Endothelial cell of umbilical vein (primary cell): ENCODE measurements at regions not wholly inside any gene's neighbourhood (a gene's known extent, or its start where the extent isn't known, plus 50 kb on each side); places are given as distances from the start of the nearest gene placed in this dataset.

Experiments used
- BruUV-seq: library from RNA; stranded (reverse); fragments of 400-500 nt; replicated peaks from 2 replicates; lab custom pipeline; 2021; lab: Mats Ljungman, UMichigan
- CTCF ChIA-PET: fragments of 300-600, 350-600 bp; sonication (Branson Sonifier 250); formaldehyde crosslinking; loops from one replicate; lab custom pipeline; 2021; ENCODE audit warnings: antibody characterized with exemption, inconsistent platforms; lab: Charles Lee
- POLR2A ChIA-PET: fragments of 300-600, 350-600 bp; sonication (Branson Sonifier 250); formaldehyde crosslinking; loops from one replicate; lab custom pipeline; 2021; ENCODE audit warnings: antibody characterized with exemption, inconsistent platforms; lab: Charles Lee
- DNase-seq: peaks from one replicate; pipeline ENCODE4 v3.0.0-alpha.2; 2011; ENCODE audit warnings: low read depth, low spot score
- FAIRE-seq: peaks from 2 replicates; lab custom pipeline; 2011; peaks lifted over from hg19 to GRCh38; lab: Jason Lieb, UNC
- H2AFZ ChIP-seq: 2 replicates; pipeline ENCODE4 v1.6.0; 2012; ENCODE audit warnings: low read depth, low read length, control low read depth, inconsistent platforms
- H3K27ac ChIP-seq: 2 replicates; pipeline ENCODE4 v1.5.1; 2011; ENCODE audit warnings: low read depth, mild to moderate bottlenecking, control low read depth, low read length, moderate library complexity; ENCODE audit not compliant: insufficient read depth
- H3K27me3 ChIP-seq, 2 experiments: 2 replicates each; pipeline versions ENCODE4 v1.6.0 to v1.6.1; 2011; ENCODE audit warnings: low read length in 2 of 2, mixed read lengths in 1 of 2; ENCODE audit not compliant: control insufficient read depth in 2 of 2, insufficient read depth in 2 of 2
- H3K36me3 ChIP-seq, 2 experiments: 2 replicates in 1 of 2; 3 replicates in 1 of 2; pipeline ENCODE4 v1.5.1; 2011; ENCODE audit warnings: low read length in 2 of 2, mild to moderate bottlenecking in 1 of 2, moderate library complexity in 1 of 2; ENCODE audit not compliant: control insufficient read depth in 2 of 2, insufficient read depth in 2 of 2; ENCODE audit errors: extremely low read depth in 1 of 2
- H3K4me1 ChIP-seq: 3 replicates; pipeline ENCODE4 v1.5.1; 2011; ENCODE audit warnings: mild to moderate bottlenecking, low read length; ENCODE audit not compliant: control insufficient read depth, insufficient read depth; ENCODE audit errors: extremely low read depth
- H3K4me2 ChIP-seq: 2 replicates; pipeline ENCODE4 v1.6.1; 2011; ENCODE audit warnings: low read length, control low read depth, mixed read lengths; ENCODE audit not compliant: insufficient read depth
- H3K4me3 ChIP-seq, 3 experiments: fragments of 200-600 bp in 1 of 3; sonication (generic), shearing (Covaris generic) in 1 of 3; replicated peaks in 1 of 3; 2 replicates each; pipeline ENCODE4 v1.5.1; 2011 to 2016; ENCODE audit warnings: control low read depth in 3 of 3, low read length in 3 of 3, mild to moderate bottlenecking in 2 of 3, inconsistent platforms in 1 of 3, low read depth in 1 of 3, moderate library complexity in 1 of 3; ENCODE audit not compliant: insufficient read depth in 1 of 3
- H3K79me2 ChIP-seq: 2 replicates; pipeline ENCODE4 v1.6.0; 2012; ENCODE audit warnings: low read length, inconsistent platforms; ENCODE audit not compliant: control insufficient read depth, insufficient read depth
- H3K9ac ChIP-seq: replicated peaks from 2 replicates; pipeline ENCODE3; 2011; ENCODE audit warnings: low read length, control low read depth; ENCODE audit not compliant: insufficient read depth; ENCODE audit errors: extremely low read depth
- H3K9me1 ChIP-seq: replicated peaks from 3 replicates; pipeline ENCODE4 v1.6.0; 2011; ENCODE audit warnings: mild to moderate bottlenecking, low read length; ENCODE audit not compliant: control insufficient read depth, insufficient read depth; ENCODE audit errors: extremely low read depth
- H3K9me3 ChIP-seq: replicated peaks from 2 replicates; pipeline ENCODE4 v1.5.1; 2012; ENCODE audit warnings: low read length, inconsistent platforms; ENCODE audit not compliant: control insufficient read depth, insufficient read depth
- H4K20me1 ChIP-seq: replicated peaks from 2 replicates; pipeline ENCODE3; 2011; ENCODE audit warnings: mild to moderate bottlenecking, low read length; ENCODE audit not compliant: control insufficient read depth, insufficient read depth; ENCODE audit errors: extremely low read depth
- EZH2 ChIP-seq: IDR thresholded peaks from 2 replicates; pipeline ENCODE4 v1.6.1; 2012; ENCODE audit warnings: borderline replicate concordance, low read depth, mild to moderate bottlenecking, moderate library complexity, low read length, inconsistent platforms; ENCODE audit not compliant: severe bottlenecking
- FOS ChIP-seq: IDR thresholded peaks from 2 replicates; pipeline ENCODE4 v1.6.1; 2011; ENCODE audit warnings: mild to moderate bottlenecking, low read length, moderate library complexity, borderline replicate concordance; ENCODE audit not compliant: insufficient read depth
- GATA2 ChIP-seq: IDR thresholded peaks from 2 replicates; pipeline ENCODE4 v1.7.0; 2011; ENCODE audit warnings: low read depth, mild to moderate bottlenecking, moderate library complexity, mixed read lengths, low read length; ENCODE audit not compliant: insufficient read length, insufficient read depth
- JUN ChIP-seq: IDR thresholded peaks from 2 replicates; pipeline ENCODE4 v1.6.1; 2011; ENCODE audit warnings: borderline replicate concordance, low read depth; ENCODE audit not compliant: insufficient read length, insufficient read depth
- MYC ChIP-seq: IDR thresholded peaks from one replicate; pipeline ENCODE4 v1.6.1; 2011; ENCODE audit warnings: mild to moderate bottlenecking, low read depth, low read length
- POLR2A ChIP-seq: IDR thresholded peaks from 2 replicates; pipeline ENCODE4 v1.6.1; 2012; ENCODE audit warnings: low read depth, mild to moderate bottlenecking, control low read depth, low read length
- POLR2AphosphoS5 ChIP-seq: IDR thresholded peaks from 2 replicates; pipeline ENCODE4 v1.6.1; 2012; ENCODE audit warnings: low read depth, mild to moderate bottlenecking, control low read depth, low read length, moderate library complexity; ENCODE audit not compliant: insufficient read depth
- dilution Hi-C: fragments of 300-500 bp; cut with MboI; formaldehyde crosslinking; loops from one replicate; pipeline ENCODE4 v1.15.0; 2019; ENCODE audit warnings: low sequenced_read_pairs; ENCODE audit not compliant: extremely low pct_ligation_motif_present
- intact Hi-C: fragments of 100-400 bp; cut with micrococcal nuclease; formaldehyde crosslinking; loops from one replicate; pipeline ENCODE4 v1.10.0; 2022
- TF ChIP-seq, protein P1 (sequence below): IDR thresholded peaks from 2 replicates; pipeline ENCODE4 v1.6.1; 2011; ENCODE audit not compliant: insufficient read depth, insufficient read length
- TF ChIP-seq, protein P2 (sequence below), 2 donors: IDR thresholded peaks; 1 replicate in 1 of 2; 2 replicates in 1 of 2; pipeline ENCODE4 v1.5.1; 2011; ENCODE audit warnings: low read length in 2 of 2, mild to moderate bottlenecking in 2 of 2, moderate library complexity in 2 of 2, control low read depth in 1 of 2, inconsistent platforms in 1 of 2, low read depth in 1 of 2; ENCODE audit not compliant: insufficient read depth in 1 of 2; ENCODE audit errors: extremely low read depth in 1 of 2

DNA sequence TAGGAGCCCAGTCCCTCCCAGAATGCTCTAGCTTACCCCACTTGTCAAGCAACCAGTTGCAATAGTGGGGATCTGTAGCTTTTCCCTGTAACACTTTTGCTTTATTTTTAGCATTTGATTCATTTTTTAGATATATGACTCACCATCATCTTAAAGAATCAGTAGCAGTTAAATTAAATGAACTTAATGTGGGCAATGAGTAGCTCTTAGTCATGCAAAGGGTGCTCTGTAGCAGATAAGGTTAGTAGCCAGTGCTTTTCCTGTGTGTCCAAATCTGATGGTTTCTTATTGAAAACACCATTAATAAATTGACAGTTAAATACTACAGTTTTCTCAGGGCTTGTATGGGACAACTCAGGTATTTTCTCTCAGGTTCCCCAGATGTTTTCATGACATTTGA, 311.8 kb downstream of the RERGL start:
- dilution Hi-C loops: no loop called here
- TF ChIP-seq JUN: no peak
- TF ChIP-seq, protein P1, sequence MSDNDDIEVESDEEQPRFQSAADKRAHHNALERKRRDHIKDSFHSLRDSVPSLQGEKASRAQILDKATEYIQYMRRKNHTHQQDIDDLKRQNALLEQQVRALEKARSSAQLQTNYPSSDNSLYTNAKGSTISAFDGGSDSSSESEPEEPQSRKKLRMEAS: no peak
- TF ChIP-seq MYC: no peak
- TF ChIP-seq POLR2AphosphoS5: no peak
- TF ChIP-seq EZH2: no peak
- no peak for TF ChIP-seq GATA2
- no peak for TF ChIP-seq FOS
- TF ChIP-seq, protein P2, sequence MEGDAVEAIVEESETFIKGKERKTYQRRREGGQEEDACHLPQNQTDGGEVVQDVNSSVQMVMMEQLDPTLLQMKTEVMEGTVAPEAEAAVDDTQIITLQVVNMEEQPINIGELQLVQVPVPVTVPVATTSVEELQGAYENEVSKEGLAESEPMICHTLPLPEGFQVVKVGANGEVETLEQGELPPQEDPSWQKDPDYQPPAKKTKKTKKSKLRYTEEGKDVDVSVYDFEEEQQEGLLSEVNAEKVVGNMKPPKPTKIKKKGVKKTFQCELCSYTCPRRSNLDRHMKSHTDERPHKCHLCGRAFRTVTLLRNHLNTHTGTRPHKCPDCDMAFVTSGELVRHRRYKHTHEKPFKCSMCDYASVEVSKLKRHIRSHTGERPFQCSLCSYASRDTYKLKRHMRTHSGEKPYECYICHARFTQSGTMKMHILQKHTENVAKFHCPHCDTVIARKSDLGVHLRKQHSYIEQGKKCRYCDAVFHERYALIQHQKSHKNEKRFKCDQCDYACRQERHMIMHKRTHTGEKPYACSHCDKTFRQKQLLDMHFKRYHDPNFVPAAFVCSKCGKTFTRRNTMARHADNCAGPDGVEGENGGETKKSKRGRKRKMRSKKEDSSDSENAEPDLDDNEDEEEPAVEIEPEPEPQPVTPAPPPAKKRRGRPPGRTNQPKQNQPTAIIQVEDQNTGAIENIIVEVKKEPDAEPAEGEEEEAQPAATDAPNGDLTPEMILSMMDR (IDR thresholded peaks at IDR 0.05; ENCODE audit: extremely low read depth in 1 of 2, insufficient read depth in 1 of 2, low read depth in 1 of 2, low read length in 2 of 2): no peak
- no peak for TF ChIP-seq POLR2A
- no peak overlapping the region for H3K9ac ChIP-seq
- DNase-seq (no peak), FAIRE-seq (no peak)
- H3K79me2 ChIP-seq: no peaks in the 10 kb centered on the region
- H3K27ac ChIP-seq: no peak overlapping the region
- POLR2A ChIA-PET: no interaction called here
- H4K20me1 ChIP-seq: no peaks in the 10 kb centered on the region
- no peaks in the 10 kb centered on the region for H3K9me3 ChIP-seq
- no peak overlapping the region for H3K4me3 ChIP-seq
- H3K4me2 ChIP-seq: no peak overlapping the region
- H3K9me1 ChIP-seq: no peaks in the 10 kb centered on the region
- CTCF ChIA-PET: no interaction called here
- no peak overlapping the region for H2AFZ ChIP-seq
- intact Hi-C loops: no loop called here
- no TSS peak for BruUV-seq
- H3K36me3 ChIP-seq: no peaks in the 10 kb centered on the region
- H3K27me3 ChIP-seq: no peaks in the 10 kb centered on the region
- H3K4me1 ChIP-seq: no peaks in the 10 kb centered on the region
